ENCODE measurements at regions not wholly inside any gene's neighbourhood (a gene's known extent, or its start where the extent isn't known, plus 50 kb on each side); places are given as distances from the start of the nearest gene placed in this dataset.

GRCh38 chr7:10677211-10677610 is 296.5 kb upstream of the PHF14 start:
- peak in 1 of 2 donors; percentile 2 for DNase-seq
- Histone ChIP-seq H3K36me3 (no peaks in the 10 kb centered on the region), H3K4me1 (no peaks in the 10 kb centered on the region), H3K27me3 (no peaks in the 10 kb centered on the region), H3K27ac (no peak overlapping the region), H3K9me3 (peaks cover 0 to 3% (median 0%) of the 10 kb centered on the region in 4 donors), H3K4me3 (no peak overlapping the region)
- intact Hi-C loops (cut with DNase I; ENCODE audit: low total_unique reads): no loop called here
- TF ChIP-seq CTCF (IDR thresholded peaks at IDR 0.05) (no peak), EP300 (IDR thresholded peaks at IDR 0.05) (no peak), POLR2A (IDR thresholded peaks at IDR 0.05) (no peak), POLR2AphosphoS5 (IDR thresholded peaks at IDR 0.05) (no peak)
- 75 to 89% (median 84%) methylated on average over 2 of the region's 2 CpGs for WGBS, 5 donors

- no peaks in the 10 kb centered on the region for H3K36me3 ChIP-seq
- no peak overlapping the region for H3K27ac ChIP-seq
- DNase-seq: no peak
- no peaks in the 10 kb centered on the region for H3K27me3 ChIP-seq
- no peak overlapping the region for H3K4me3 ChIP-seq
- H3K9me3 ChIP-seq: no peaks in the 10 kb centered on the region
- no peak for TF ChIP-seq POLR2AphosphoS5 (IDR thresholded peaks at IDR 0.05)
- TF ChIP-seq EP300 (IDR thresholded peaks at IDR 0.05): no peak
- TF ChIP-seq POLR2A (IDR thresholded peaks at IDR 0.05): no peak
- no peak for TF ChIP-seq CTCF (IDR thresholded peaks at IDR 0.05)
- H3K4me1 ChIP-seq: no peaks in the 10 kb centered on the region
- 65 to 79% (median 74%) methylated on average over 1 of the region's 1 CpG for WGBS, 5 donors
- intact Hi-C loops (cut with DNase I; ENCODE audit: low total_unique reads): no loop called here
Observed at GRCh38 chr7:10677668-10678232, 295.9 kb upstream of the PHF14 start.

GRCh38 chr7:10684606-10685005 is 289.1 kb upstream of the PHF14 start:
- no peak for TF ChIP-seq POLR2A (IDR thresholded peaks at IDR 0.05)
- no peak for TF ChIP-seq CTCF (IDR thresholded peaks at IDR 0.05)
- TF ChIP-seq EP300 (IDR thresholded peaks at IDR 0.05): no peak
- TF ChIP-seq POLR2AphosphoS5 (IDR thresholded peaks at IDR 0.05): no peak
- 81 to 95% (median 88%) methylated on average over 5 of the region's 5 CpGs for WGBS, 5 donors
- Histone ChIP-seq H3K27ac (no peak overlapping the region), H3K36me3 (no peaks in the 10 kb centered on the region), H3K4me1 (no peaks in the 10 kb centered on the region), H3K9me3 (peaks cover 0 to 7% (median 0%) of the 10 kb centered on the region in 4 donors), H3K27me3 (no peaks in the 10 kb centered on the region), H3K4me3 (no peak overlapping the region)
- DNase-seq: no peak
- intact Hi-C loops (cut with DNase I; ENCODE audit: low total_unique reads): no loop called here

- Histone ChIP-seq H3K27ac (no peak overlapping the region), H3K27me3 (no peaks in the 10 kb centered on the region), H3K4me3 (no peak overlapping the region), H3K4me1 (no peaks in the 10 kb centered on the region), H3K36me3 (no peaks in the 10 kb centered on the region), H3K9me3 (peaks cover 0 to 9% (median 0%) of the 10 kb centered on the region in 4 donors)
- intact Hi-C loops (cut with DNase I; ENCODE audit: low total_unique reads): no loop called here
- no peak for TF ChIP-seq CTCF (IDR thresholded peaks at IDR 0.05)
- no peak for TF ChIP-seq POLR2A (IDR thresholded peaks at IDR 0.05)
- TF ChIP-seq EP300 (IDR thresholded peaks at IDR 0.05): no peak
- TF ChIP-seq POLR2AphosphoS5 (IDR thresholded peaks at IDR 0.05): no peak
- no peak for DNase-seq
Observed at GRCh38 chr7:10685040-10685439, 288.6 kb upstream of the PHF14 start.
